HTR-8/SVneo (cell line): ENCODE measurements at regions not wholly inside any gene's neighbourhood (a gene's known extent, or its start where the extent isn't known, plus 50 kb on each side); places are given as distances from the start of the nearest gene placed in this dataset.

ENCODE experiments used
- DNase-seq: peaks from one replicate; pipeline ENCODE4 v3.0.0; 2011; ENCODE audit warnings: low spot score, mixed read lengths; ENCODE audit not compliant: insufficient read length
- FAIRE-seq: peaks from 2 replicates; lab custom pipeline; 2011; peaks lifted over from hg19 to GRCh38; lab: Jason Lieb, UNC

GRCh38 chr15:81506936-81507335 is 132.9 kb upstream of the TMC3 start:
- DNase-seq: no peak
- FAIRE-seq: no peak

DNA sequence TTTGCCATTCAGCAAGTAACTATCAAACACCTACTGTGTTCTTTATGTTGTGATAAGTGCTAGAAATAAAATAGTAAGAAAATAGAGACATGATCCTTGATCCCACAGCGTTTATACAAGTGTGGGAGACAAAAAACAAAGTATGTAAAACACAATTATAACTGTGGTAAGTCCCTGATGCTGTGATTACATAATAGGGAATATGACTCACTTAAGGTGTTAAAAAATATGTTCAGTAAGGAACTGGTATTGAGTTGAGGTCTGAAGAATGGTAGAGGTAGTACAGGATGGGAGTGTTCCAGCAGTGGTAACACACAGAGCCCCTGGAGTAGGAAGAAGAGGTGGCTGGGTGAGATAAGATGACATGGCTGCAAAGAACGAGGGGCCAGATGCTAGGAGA is 132.1 kb upstream of the TMC3 start:
- no peak for DNase-seq
- FAIRE-seq: no peak

- no peak for FAIRE-seq
- DNase-seq: peak; percentile 19
These were observed 130.3 kb upstream of the TMC3 start for GRCh38 chr15:81504170-81504905.

DNA sequence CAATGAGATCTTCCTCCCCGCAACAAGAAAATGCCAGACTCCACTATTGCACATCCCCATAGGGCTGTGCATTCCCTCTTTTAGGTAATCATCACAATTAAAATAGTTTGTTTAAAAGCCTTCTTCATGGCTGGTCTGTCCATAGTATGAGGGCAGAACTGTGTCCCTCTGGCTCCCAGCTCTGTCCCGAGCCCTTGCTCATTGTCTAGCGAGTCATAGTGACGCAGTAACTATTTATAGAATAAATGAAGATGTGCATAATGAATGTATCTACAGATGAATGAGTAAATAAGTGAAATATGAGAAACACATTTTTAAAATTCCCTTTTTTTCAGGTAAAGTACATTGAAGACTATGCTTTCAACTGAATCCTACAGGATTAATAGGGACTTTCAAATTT is 128.4 kb upstream of the TMC3 start:
- FAIRE-seq (no peak), DNase-seq (no peak)

DNA sequence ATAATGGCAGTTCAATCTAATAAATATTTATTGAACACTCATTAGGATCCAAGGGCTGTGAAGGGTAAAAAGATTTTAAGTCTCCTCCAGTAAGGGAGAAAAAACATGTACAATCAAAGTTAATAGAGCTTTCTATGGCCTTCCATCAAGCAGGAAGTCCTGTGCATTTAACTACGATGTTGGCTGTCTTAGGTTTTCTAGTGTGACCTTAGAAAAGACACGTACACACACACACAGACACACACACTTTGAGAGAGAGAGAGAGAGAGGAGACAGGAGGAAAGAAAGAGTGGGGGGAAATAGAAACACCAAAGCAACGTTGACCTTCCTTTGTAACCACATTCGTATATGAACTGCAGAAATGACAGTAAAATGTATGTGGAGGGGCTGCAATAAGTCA is 126.1 kb upstream of the TMC3 start:
- no peak for FAIRE-seq

GRCh38 chr15:81498294-81498693 is 124.3 kb upstream of the TMC3 start:
- no peak for DNase-seq
- FAIRE-seq: no peak

More for the DNA sequence above, 126.1 kb upstream of the TMC3 start:
- no peak for DNase-seq

- FAIRE-seq (no peak), DNase-seq (no peak)
These were observed 123.2 kb upstream of the TMC3 start for GRCh38 chr15:81497238-81497637.

- DNase-seq: no peak
- FAIRE-seq: no peak
These were observed 121.9 kb upstream of the TMC3 start for GRCh38 chr15:81495780-81496467.

DNA sequence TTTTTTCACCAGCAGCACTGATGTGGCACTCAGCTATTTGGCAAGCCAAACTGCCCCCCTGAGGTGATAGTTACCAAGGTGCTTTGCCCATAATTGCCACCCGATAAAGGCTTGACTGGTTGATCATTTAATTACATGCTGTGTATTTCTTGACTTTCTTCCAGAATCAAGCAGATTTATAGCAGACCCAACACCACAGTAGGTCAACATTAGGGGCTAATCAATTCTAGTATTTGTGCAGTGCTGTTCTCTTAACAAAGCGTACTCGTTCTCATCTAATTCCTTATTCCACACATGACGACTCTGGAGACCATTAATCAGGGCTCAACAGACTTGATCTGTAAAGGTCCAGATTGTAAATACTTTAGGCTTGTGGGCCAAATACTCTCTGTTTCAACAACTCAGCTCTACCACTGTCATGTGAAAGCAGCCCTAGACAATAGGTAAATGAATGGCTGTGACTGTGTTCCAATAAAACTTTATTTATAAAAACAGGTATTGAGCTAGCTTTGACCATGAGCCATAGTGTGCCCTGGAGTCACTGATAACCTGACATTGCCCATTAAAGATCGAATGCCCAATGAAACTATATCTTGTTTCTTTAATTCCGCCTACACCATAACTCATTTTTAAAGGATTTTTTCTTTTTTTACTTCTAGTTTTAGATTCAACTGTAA is 119.1 kb upstream of the TMC3 start:
- FAIRE-seq (no peak), DNase-seq (no peak)

- FAIRE-seq (no peak), DNase-seq (no peak)
These were observed 118.4 kb upstream of the TMC3 start for GRCh38 chr15:81492331-81492968.

DNA sequence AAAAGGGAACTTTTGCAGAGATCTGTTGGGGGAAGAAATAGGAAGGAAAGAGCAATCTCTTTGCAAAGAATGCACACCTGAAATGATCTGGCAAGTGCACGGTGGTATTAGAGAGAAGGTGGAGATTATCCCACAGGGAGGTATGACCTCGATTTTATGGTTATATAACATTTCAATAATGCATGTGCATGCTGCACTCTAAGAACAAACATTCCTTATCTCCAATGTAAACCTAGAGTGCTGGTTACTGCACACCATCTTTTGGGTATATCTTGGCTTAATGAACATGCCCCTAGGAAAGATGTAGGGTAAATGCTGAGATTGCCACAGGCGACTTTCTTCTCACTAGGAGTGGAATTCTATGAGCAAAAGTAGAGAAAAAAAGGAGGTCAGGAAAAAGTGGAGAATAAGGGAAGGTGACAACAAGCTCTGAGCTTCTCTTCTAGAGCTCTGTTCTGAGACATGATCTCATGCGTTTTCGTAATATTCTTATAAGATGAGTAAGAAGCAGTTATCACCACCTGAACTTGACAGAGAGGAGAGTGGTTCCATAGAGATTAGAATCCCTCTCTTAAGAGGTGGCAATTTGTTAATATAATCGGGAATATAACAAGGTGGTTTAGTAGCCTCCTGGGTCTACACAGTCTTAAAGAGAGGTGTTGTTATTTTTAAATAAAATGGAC is 117.5 kb upstream of the TMC3 start:
- no peak for FAIRE-seq
- DNase-seq: no peak

DNA sequence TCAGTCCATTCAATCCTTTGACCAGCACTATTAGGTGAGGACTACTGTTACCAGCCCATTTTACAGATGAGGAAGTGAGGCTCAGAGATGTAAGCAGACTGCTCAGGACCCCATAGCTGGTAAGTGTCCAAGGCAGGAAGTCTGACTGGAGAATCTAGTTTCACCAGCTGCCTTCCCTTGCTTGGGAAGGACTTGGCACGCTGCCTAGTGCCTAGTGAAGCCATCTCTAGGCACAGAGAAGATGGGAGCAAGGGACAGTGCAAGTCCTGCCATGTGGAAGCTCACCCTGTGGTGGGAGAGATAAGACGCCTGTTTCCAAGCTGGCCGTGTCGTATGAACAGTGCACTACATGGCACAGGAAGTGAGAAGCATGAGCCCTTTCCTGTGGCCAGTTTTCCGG is 111.8 kb upstream of the TMC3 start:
- DNase-seq (no peak), FAIRE-seq (no peak)

- FAIRE-seq: no peak
- DNase-seq: no peak
These were observed 110.3 kb upstream of the TMC3 start for GRCh38 chr15:81484086-81484955.

DNA sequence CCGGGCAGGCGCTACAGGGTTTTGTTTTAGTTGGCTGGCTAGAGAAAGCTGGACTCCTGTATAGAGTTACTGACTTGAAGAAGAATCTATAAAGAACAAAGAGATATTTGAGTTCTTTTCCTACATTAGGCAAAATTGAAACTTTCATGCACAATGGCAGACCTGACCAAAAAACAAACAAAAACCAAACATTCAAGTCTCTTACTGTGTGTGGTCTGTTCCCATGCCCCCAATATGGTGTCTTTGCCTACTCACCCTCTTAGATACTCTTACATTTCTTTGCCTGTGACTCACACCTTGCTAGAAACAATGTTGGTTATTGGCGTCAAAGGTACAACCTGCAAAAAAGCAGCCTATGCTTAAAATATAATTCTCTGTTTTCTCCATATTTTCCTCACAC is 109.5 kb upstream of the TMC3 start:
- DNase-seq: no peak
- FAIRE-seq: no peak

DNA sequence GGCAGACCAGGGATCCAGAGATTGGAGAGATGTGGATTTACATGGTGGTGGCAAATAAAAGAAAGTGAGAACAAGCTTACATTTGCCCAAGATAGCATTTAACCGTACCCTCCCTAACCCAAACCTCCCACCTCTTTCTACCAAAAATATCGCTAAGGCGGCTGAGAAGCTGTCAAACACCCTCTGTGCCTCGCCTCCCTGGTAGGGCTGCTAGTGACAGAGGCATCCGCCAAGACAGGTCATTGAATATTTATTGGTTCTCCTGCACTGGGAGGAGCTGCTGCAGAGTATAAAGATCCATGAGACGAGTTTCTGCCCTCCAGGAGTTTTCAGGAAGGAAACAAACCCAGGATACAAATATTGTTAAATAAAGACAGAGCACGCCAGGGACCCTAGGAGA is 107.3 kb upstream of the TMC3 start:
- no peak for DNase-seq
- FAIRE-seq: no peak

- peak; percentile 43 for DNase-seq
- no peak for FAIRE-seq
These were observed 106.6 kb upstream of the TMC3 start for GRCh38 chr15:81480645-81481053.

DNA sequence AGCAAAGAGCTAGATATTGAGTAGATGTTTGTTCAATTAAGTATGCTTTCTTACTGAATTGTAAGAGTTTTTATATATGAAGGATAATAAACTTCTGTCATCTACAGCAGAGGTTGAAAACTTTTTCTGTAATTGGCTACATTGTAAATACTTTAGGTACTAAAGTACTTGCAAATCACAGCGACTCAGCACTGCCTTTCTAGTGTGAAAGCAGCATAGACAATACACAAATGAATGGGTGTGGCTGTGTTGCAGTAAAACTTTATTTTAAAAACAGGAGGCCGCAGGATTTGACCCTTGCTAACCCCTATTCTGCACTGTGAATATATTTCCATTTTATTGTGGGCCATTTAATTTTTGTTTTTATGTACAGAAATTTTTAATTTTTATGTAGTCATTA is 104.3 kb upstream of the TMC3 start:
- FAIRE-seq (no peak), DNase-seq (no peak)

- FAIRE-seq (no peak), DNase-seq (no peak)
These were observed 101.9 kb upstream of the TMC3 start for GRCh38 chr15:81475926-81476325.

DNA sequence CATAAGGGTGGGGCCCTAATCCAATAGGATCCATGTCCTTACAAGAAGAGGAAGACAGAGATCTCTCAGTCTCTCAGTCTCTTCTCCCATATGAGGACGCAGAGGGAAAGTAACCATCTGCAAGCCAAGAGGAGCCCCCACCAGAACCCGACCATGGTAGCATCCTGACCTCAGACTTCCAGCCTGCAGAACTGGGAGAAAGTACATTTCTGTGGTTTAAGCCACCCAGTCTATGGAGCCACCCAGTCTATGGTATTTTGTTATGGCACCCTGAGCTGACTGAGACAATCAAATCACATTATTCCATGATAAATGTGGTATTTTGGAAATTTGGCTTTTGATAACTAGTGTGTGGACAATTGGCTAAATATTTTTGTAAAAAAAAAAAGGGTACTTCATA is 101.5 kb upstream of the TMC3 start:
- DNase-seq: no peak
- no peak for FAIRE-seq
